Osteocyte (in vitro differentiated cells): ENCODE measurements at regions not wholly inside any gene's neighbourhood (a gene's known extent, or its start where the extent isn't known, plus 50 kb on each side); places are given as distances from the start of the nearest gene placed in this dataset.
A peak's percentile ranks its signal among the peaks of the same experiment; 100 is the strongest.
"Not testable (repeated sequence)": the region's sequence is repeated elsewhere in the genome, so short reads cannot be mapped to it uniquely, and the experiment has no call there.

Experiments used
- DNase-seq: peaks from one replicate; pipeline ENCODE4 v3.0.0; 2021; ENCODE audit warnings: mixed read lengths; ENCODE audit not compliant: unreplicated experiment; ENCODE audit errors: extremely low spot score
- H3K27ac Mint-ChIP-seq: one replicate; pipeline ENCODE4 v1.8.0; 2021; ENCODE audit warnings: mild to moderate bottlenecking, mixed read lengths; ENCODE audit not compliant: unreplicated experiment
- H3K27me3 Mint-ChIP-seq: one replicate; pipeline ENCODE4 v1.8.0; 2021; ENCODE audit warnings: mixed read lengths; ENCODE audit not compliant: unreplicated experiment
- H3K36me3 Mint-ChIP-seq: one replicate; pipeline ENCODE4 v1.8.0; 2021; ENCODE audit warnings: mixed read lengths; ENCODE audit not compliant: unreplicated experiment
- H3K4me1 Mint-ChIP-seq: one replicate; pipeline ENCODE4 v1.8.0; 2021; ENCODE audit warnings: mixed read lengths; ENCODE audit not compliant: unreplicated experiment
- H3K4me3 Mint-ChIP-seq: one replicate; pipeline ENCODE4 v1.8.0; 2021; ENCODE audit warnings: mild to moderate bottlenecking, moderate library complexity, mixed read lengths; ENCODE audit not compliant: unreplicated experiment
- H3K9me3 Mint-ChIP-seq: one replicate; pipeline ENCODE4 v1.8.0; 2021; ENCODE audit warnings: mixed read lengths; ENCODE audit not compliant: unreplicated experiment
- CTCF ChIP-seq: fragments of 200-600 bp; sonication (generic); IDR thresholded peaks from 2 replicates; pipeline ENCODE4 v1.5.0; 2021; ENCODE audit warnings: antibody characterized with exemption, mild to moderate bottlenecking, moderate library complexity

- no peak for DNase-seq
- peaks cover 4% of the 10 kb centered on the region for H3K9me3 Mint-ChIP-seq
- H3K27me3 Mint-ChIP-seq = peaks cover 5% of the 10 kb centered on the region
- TF ChIP-seq CTCF = no peak
- H3K4me3 Mint-ChIP-seq = no peak overlapping the region
- H3K4me1 Mint-ChIP-seq = no peaks in the 10 kb centered on the region
- H3K36me3 Mint-ChIP-seq = no peaks in the 10 kb centered on the region
- no peak overlapping the region for H3K27ac Mint-ChIP-seq
Observed at GRCh38 chr12:94916663-94917062, 86.8 kb downstream of the NDUFA12 start.

GRCh38 chr12:94909663-94910062 is 93.8 kb downstream of the NDUFA12 start:
- DNase-seq = no peak
- Mint-ChIP-seq H3K4me1 (no peaks in the 10 kb centered on the region), H3K9me3 (peaks cover 4% of the 10 kb centered on the region), H3K27me3 (peaks cover 7% of the 10 kb centered on the region), H3K27ac (no peak overlapping the region), H3K36me3 (no peaks in the 10 kb centered on the region), H3K4me3 (no peak overlapping the region)
- TF ChIP-seq CTCF = no peak

- not testable (repeated sequence) for H3K36me3 Mint-ChIP-seq
Observed at GRCh38 chr12:94905749-94906148, 97.7 kb downstream of the NDUFA12 start.

GRCh38 chr12:94900496-94900895 is 103.0 kb downstream of the NDUFA12 start:
- no peaks in the 10 kb centered on the region for H3K9me3 Mint-ChIP-seq
- H3K4me1 Mint-ChIP-seq = no peaks in the 10 kb centered on the region
- H3K27me3 Mint-ChIP-seq = peaks cover 7% of the 10 kb centered on the region
- no peak overlapping the region for H3K27ac Mint-ChIP-seq
- no peak for TF ChIP-seq CTCF
- no peak for DNase-seq
- H3K4me3 Mint-ChIP-seq = no peak overlapping the region
- no peaks in the 10 kb centered on the region for H3K36me3 Mint-ChIP-seq

More at GRCh38 chr12:94905749-94906148, 97.7 kb downstream of the NDUFA12 start:
- H3K9me3 Mint-ChIP-seq, H3K27me3 Mint-ChIP-seq, DNase-seq, H3K4me1 Mint-ChIP-seq, H3K4me3 Mint-ChIP-seq, H3K27ac Mint-ChIP-seq: not testable (repeated sequence)

GRCh38 chr12:94898388-94898787 is 105.1 kb downstream of the NDUFA12 start:
- DNase-seq = no peak
- H3K36me3 Mint-ChIP-seq = no peaks in the 10 kb centered on the region
- peak; percentile 31 for TF ChIP-seq CTCF

More at GRCh38 chr12:94898388-94898787, 105.1 kb downstream of the NDUFA12 start:
- Mint-ChIP-seq H3K27ac (no peak overlapping the region), H3K27me3 (peaks cover 7% of the 10 kb centered on the region), H3K4me3 (no peak overlapping the region), H3K9me3 (no peaks in the 10 kb centered on the region), H3K4me1 (no peaks in the 10 kb centered on the region)
